ELR (cell line): ENCODE measurements at regions not wholly inside any gene's neighbourhood (a gene's known extent, or its start where the extent isn't known, plus 50 kb on each side); places are given as distances from the start of the nearest gene placed in this dataset.
"Not testable (repeated sequence)": the region's sequence is repeated elsewhere in the genome, so short reads cannot be mapped to it uniquely, and the experiment has no call there.

Source experiments
- DNase-seq: peaks from one replicate; pipeline ENCODE4 v3.0.0-alpha.2; 2015; ENCODE audit warnings: low read depth

- DNase-seq = no peak
These were observed 409.4 kb upstream of the FZD8 start for GRCh38 chr10:36051500-36051991.

GRCh38 chr10:36050763-36051499 lies 408.8 kb upstream of the FZD8 start:
- DNase-seq = no peak

- no peak for DNase-seq
These were observed 406.7 kb upstream of the FZD8 start for GRCh38 chr10:36048780-36049179.

- DNase-seq = peak; percentile 2
These were observed 406.1 kb upstream of the FZD8 start for GRCh38 chr10:36048236-36048635.

- no peak for DNase-seq
These were observed 400.0 kb upstream of the FZD8 start for GRCh38 chr10:36042135-36042534.

GRCh38 chr10:36038316-36038955 lies 396.3 kb upstream of the FZD8 start:
- no peak for DNase-seq

- no peak for DNase-seq
These were observed 394.0 kb upstream of the FZD8 start for GRCh38 chr10:36036137-36036536.

- no peak for DNase-seq
These were observed 391.7 kb upstream of the FZD8 start for GRCh38 chr10:36033808-36034207.

GRCh38 chr10:36030516-36030915 lies 388.4 kb upstream of the FZD8 start:
- DNase-seq = no peak

- DNase-seq = no peak
These were observed 384.7 kb upstream of the FZD8 start for GRCh38 chr10:36026656-36027390.

GRCh38 chr10:36026081-36026480 lies 384.0 kb upstream of the FZD8 start:
- DNase-seq = peak; percentile 4

- DNase-seq = peak; percentile 69
These were observed 381.8 kb upstream of the FZD8 start for GRCh38 chr10:36023939-36024338.

- DNase-seq = no peak
These were observed 379.0 kb upstream of the FZD8 start for GRCh38 chr10:36021096-36021495.

- DNase-seq = no peak
These were observed 377.7 kb upstream of the FZD8 start for GRCh38 chr10:36019749-36020148.

- no peak for DNase-seq
These were observed 376.9 kb upstream of the FZD8 start for GRCh38 chr10:36018996-36019395.

GRCh38 chr10:36017137-36017536 lies 375.0 kb upstream of the FZD8 start:
- DNase-seq = no peak

- DNase-seq = no peak
These were observed 365.3 kb upstream of the FZD8 start for GRCh38 chr10:36007369-36007768.

- DNase-seq = no peak
These were observed 361.6 kb upstream of the FZD8 start for GRCh38 chr10:36003688-36004087.

- DNase-seq = no peak
These were observed 361.0 kb upstream of the FZD8 start for GRCh38 chr10:36003031-36003600.

GRCh38 chr10:36002445-36002844 lies 360.3 kb upstream of the FZD8 start:
- no peak for DNase-seq

GRCh38 chr10:36000754-36001153 lies 358.7 kb upstream of the FZD8 start:
- not testable (repeated sequence) for DNase-seq

- DNase-seq = no peak
These were observed 355.9 kb upstream of the FZD8 start for GRCh38 chr10:35998026-35998425.

- DNase-seq = no peak
These were observed 353.4 kb upstream of the FZD8 start for GRCh38 chr10:35995485-35995884.
